ENCODE measurements at regions not wholly inside any gene's neighbourhood (a gene's known extent, or its start where the extent isn't known, plus 50 kb on each side); places are given as distances from the start of the nearest gene placed in this dataset.
A peak's percentile ranks its signal among the peaks of the same experiment; 100 is the strongest.

DNA sequence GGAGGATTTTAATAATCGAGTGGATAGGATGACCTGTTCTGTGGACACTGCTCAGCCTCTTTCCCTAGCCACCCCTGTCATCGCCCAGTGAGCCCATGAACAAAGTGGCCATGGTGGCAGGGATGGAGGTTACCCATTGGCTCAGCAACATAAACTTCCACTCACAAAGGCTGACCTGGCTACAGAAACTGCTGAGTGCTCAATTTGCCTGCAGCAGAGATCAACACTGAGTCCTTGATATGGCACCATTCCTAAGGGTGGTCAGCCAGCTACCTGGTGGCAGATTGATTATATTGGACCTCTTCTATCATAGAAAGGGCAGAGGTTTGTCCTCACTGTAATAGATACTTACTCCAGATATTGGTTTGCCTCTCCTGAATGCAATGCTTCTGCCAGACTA, 465.4 kb upstream of the FBXO33 start:
- Histone ChIP-seq H3K36me3 (ENCODE audit: control insufficient read depth, low read depth, low read length) (no peaks in the 10 kb centered on the region), H3K9me3 (ENCODE audit: control insufficient read depth, low read depth, low read length) (peaks cover 3% of the 10 kb centered on the region), H3K27ac (ENCODE audit: low read length) (no peak overlapping the region), H3K4me3 (ENCODE audit: low read length) (no peak overlapping the region), H3K27me3 (ENCODE audit: control insufficient read depth, insufficient read depth, low read length) (no peaks in the 10 kb centered on the region), H3K9ac (ENCODE audit: low read length) (no peak overlapping the region), H3K4me1 (ENCODE audit: control insufficient read depth, low read depth, low read length) (no peaks in the 10 kb centered on the region)

- no peaks in the 10 kb centered on the region for H3K4me1 ChIP-seq (ENCODE audit: control insufficient read depth, low read depth, low read length)
Observed at GRCh38 chr14:39890026-39890425, 457.8 kb upstream of the FBXO33 start.

GRCh38 chr14:39884091-39884490, 451.9 kb upstream of the FBXO33 start:
- no peaks in the 10 kb centered on the region for H3K27me3 ChIP-seq (ENCODE audit: control insufficient read depth, insufficient read depth, low read length)
- H3K36me3 ChIP-seq (ENCODE audit: control insufficient read depth, low read depth, low read length), result no peaks in the 10 kb centered on the region
- no peak overlapping the region for H3K9ac ChIP-seq (ENCODE audit: low read length)
- H3K4me3 ChIP-seq (ENCODE audit: low read length), result no peak overlapping the region
- no peak overlapping the region for H3K27ac ChIP-seq (ENCODE audit: low read length)
- no peaks in the 10 kb centered on the region for H3K9me3 ChIP-seq (ENCODE audit: control insufficient read depth, low read depth, low read length)
- H3K4me1 ChIP-seq (ENCODE audit: control insufficient read depth, low read depth, low read length), result peaks cover 11% of the 10 kb centered on the region

More at GRCh38 chr14:39890026-39890425, 457.8 kb upstream of the FBXO33 start:
- H3K9ac ChIP-seq (ENCODE audit: low read length), result no peak overlapping the region
- no peak overlapping the region for H3K4me3 ChIP-seq (ENCODE audit: low read length)
- no peaks in the 10 kb centered on the region for H3K9me3 ChIP-seq (ENCODE audit: control insufficient read depth, low read depth, low read length)
- no peaks in the 10 kb centered on the region for H3K27me3 ChIP-seq (ENCODE audit: control insufficient read depth, insufficient read depth, low read length)
- no peaks in the 10 kb centered on the region for H3K36me3 ChIP-seq (ENCODE audit: control insufficient read depth, low read depth, low read length)
- H3K27ac ChIP-seq (ENCODE audit: low read length), result no peak overlapping the region

DNA sequence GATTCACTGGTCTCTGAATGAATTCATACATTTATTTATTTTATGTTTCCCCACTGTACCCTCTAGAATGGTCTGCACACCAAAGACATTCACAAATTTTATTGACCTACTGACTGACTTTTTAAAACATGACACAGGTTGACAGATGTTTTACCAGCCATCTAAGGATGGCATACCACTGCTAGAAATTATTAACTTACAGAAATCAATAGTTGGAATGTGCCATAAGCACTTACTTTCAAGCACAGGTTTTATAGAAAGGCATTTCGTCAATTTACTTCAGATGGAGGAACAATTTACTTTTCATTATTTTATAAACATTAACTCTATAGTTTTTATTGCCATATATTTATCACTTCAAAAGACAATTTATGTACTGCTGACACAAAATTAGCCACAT, 448.7 kb upstream of the FBXO33 start:
- H3K9me3 ChIP-seq (ENCODE audit: control insufficient read depth, low read depth, low read length), result no peaks in the 10 kb centered on the region
- peaks cover 24% of the 10 kb centered on the region for H3K4me1 ChIP-seq (ENCODE audit: control insufficient read depth, low read depth, low read length)
- H3K27ac ChIP-seq (ENCODE audit: low read length), result no peak overlapping the region
- no peaks in the 10 kb centered on the region for H3K36me3 ChIP-seq (ENCODE audit: control insufficient read depth, low read depth, low read length)
- H3K4me3 ChIP-seq (ENCODE audit: low read length), result no peak overlapping the region
- H3K9ac ChIP-seq (ENCODE audit: low read length), result no peak overlapping the region
- H3K27me3 ChIP-seq (ENCODE audit: control insufficient read depth, insufficient read depth, low read length), result no peaks in the 10 kb centered on the region

- Histone ChIP-seq H3K9me3 (ENCODE audit: control insufficient read depth, low read depth, low read length) (no peaks in the 10 kb centered on the region), H3K27me3 (ENCODE audit: control insufficient read depth, insufficient read depth, low read length) (no peaks in the 10 kb centered on the region), H3K36me3 (ENCODE audit: control insufficient read depth, low read depth, low read length) (no peaks in the 10 kb centered on the region), H3K9ac (ENCODE audit: low read length) (no peak overlapping the region), H3K27ac (ENCODE audit: low read length) (no peak overlapping the region), H3K4me3 (ENCODE audit: low read length) (no peak overlapping the region), H3K4me1 (ENCODE audit: control insufficient read depth, low read depth, low read length) (peaks cover 24% of the 10 kb centered on the region)
Observed at GRCh38 chr14:39880106-39880695, 448.0 kb upstream of the FBXO33 start.

- H3K9ac ChIP-seq (ENCODE audit: low read length), result no peak overlapping the region
- H3K36me3 ChIP-seq (ENCODE audit: control insufficient read depth, low read depth, low read length), result no peaks in the 10 kb centered on the region
- no peaks in the 10 kb centered on the region for H3K9me3 ChIP-seq (ENCODE audit: control insufficient read depth, low read depth, low read length)
- H3K27ac ChIP-seq (ENCODE audit: low read length), result no peak overlapping the region
- peaks cover 24% of the 10 kb centered on the region for H3K4me1 ChIP-seq (ENCODE audit: control insufficient read depth, low read depth, low read length)
- H3K27me3 ChIP-seq (ENCODE audit: control insufficient read depth, insufficient read depth, low read length), result no peaks in the 10 kb centered on the region
- no peak overlapping the region for H3K4me3 ChIP-seq (ENCODE audit: low read length)
Observed at GRCh38 chr14:39877577-39878190, 445.5 kb upstream of the FBXO33 start.

DNA sequence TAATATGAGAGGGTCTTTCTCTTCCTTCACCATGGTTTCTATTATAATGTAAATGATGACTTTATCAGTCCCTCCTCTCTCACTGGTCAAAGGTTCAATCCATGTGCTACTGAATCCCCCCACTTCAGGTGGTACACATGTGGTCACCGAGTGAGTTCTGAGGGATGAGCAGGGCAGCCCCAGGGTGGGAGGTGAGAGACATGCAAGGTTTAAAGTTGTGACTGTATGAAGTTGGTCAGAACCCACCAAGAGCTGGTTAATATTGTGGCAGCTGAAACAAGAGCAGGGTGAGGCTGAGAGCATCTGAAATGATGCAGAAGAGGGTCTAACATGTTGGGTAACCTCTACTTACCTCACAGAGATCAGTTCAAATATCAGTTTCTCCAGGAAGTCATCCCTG, 444.7 kb upstream of the FBXO33 start:
- Histone ChIP-seq H3K4me1 (ENCODE audit: control insufficient read depth, low read depth, low read length) (peaks cover 24% of the 10 kb centered on the region), H3K27ac (ENCODE audit: low read length) (no peak overlapping the region), H3K9ac (ENCODE audit: low read length) (no peak overlapping the region), H3K9me3 (ENCODE audit: control insufficient read depth, low read depth, low read length) (no peaks in the 10 kb centered on the region), H3K4me3 (ENCODE audit: low read length) (no peak overlapping the region), H3K36me3 (ENCODE audit: control insufficient read depth, low read depth, low read length) (no peaks in the 10 kb centered on the region), H3K27me3 (ENCODE audit: control insufficient read depth, insufficient read depth, low read length) (no peaks in the 10 kb centered on the region)

DNA sequence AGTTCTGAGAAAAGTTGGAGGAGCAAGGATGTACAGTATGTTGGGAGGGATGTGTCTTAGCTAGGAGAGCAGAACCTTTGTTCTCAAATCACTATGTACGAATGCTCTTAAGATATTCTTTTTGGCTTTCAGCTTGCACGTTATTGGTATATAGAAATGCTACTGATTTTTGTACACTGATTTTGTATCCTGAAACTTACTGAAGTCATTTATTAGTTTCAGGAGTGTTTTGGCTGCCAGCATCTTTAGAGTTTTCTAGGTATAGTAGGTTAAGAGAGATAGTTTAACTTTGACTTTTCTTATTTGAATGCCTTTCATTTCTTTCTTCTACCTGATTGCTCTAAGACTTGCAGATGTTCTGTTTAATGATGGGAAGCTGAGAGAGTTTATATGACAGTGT, 442.8 kb upstream of the FBXO33 start:
- Histone ChIP-seq H3K9ac (ENCODE audit: low read length) (no peak overlapping the region), H3K4me3 (ENCODE audit: low read length) (no peak overlapping the region), H3K4me1 (ENCODE audit: control insufficient read depth, low read depth, low read length) (peaks cover 16% of the 10 kb centered on the region), H3K27me3 (ENCODE audit: control insufficient read depth, insufficient read depth, low read length) (no peaks in the 10 kb centered on the region), H3K36me3 (ENCODE audit: control insufficient read depth, low read depth, low read length) (no peaks in the 10 kb centered on the region), H3K27ac (ENCODE audit: low read length) (no peak overlapping the region), H3K9me3 (ENCODE audit: control insufficient read depth, low read depth, low read length) (no peaks in the 10 kb centered on the region)

- Histone ChIP-seq H3K4me3 (ENCODE audit: low read length) (no peak overlapping the region), H3K27me3 (ENCODE audit: control insufficient read depth, insufficient read depth, low read length) (no peaks in the 10 kb centered on the region), H3K9ac (ENCODE audit: low read length) (no peak overlapping the region), H3K36me3 (ENCODE audit: control insufficient read depth, low read depth, low read length) (no peaks in the 10 kb centered on the region), H3K9me3 (ENCODE audit: control insufficient read depth, low read depth, low read length) (no peaks in the 10 kb centered on the region), H3K4me1 (ENCODE audit: control insufficient read depth, low read depth, low read length) (peaks cover 13% of the 10 kb centered on the region), H3K27ac (ENCODE audit: low read length) (no peak overlapping the region)
Observed at GRCh38 chr14:39873791-39874190, 441.6 kb upstream of the FBXO33 start.

- peaks cover 12% of the 10 kb centered on the region for H3K4me1 ChIP-seq (ENCODE audit: control insufficient read depth, low read depth, low read length)
- no peak overlapping the region for H3K27ac ChIP-seq (ENCODE audit: low read length)
- H3K4me3 ChIP-seq (ENCODE audit: low read length), result no peak overlapping the region
- H3K27me3 ChIP-seq (ENCODE audit: control insufficient read depth, insufficient read depth, low read length), result no peaks in the 10 kb centered on the region
- no peaks in the 10 kb centered on the region for H3K9me3 ChIP-seq (ENCODE audit: control insufficient read depth, low read depth, low read length)
- H3K36me3 ChIP-seq (ENCODE audit: control insufficient read depth, low read depth, low read length), result no peaks in the 10 kb centered on the region
- no peak overlapping the region for H3K9ac ChIP-seq (ENCODE audit: low read length)
Observed at GRCh38 chr14:39868949-39869348, 436.7 kb upstream of the FBXO33 start.

DNA sequence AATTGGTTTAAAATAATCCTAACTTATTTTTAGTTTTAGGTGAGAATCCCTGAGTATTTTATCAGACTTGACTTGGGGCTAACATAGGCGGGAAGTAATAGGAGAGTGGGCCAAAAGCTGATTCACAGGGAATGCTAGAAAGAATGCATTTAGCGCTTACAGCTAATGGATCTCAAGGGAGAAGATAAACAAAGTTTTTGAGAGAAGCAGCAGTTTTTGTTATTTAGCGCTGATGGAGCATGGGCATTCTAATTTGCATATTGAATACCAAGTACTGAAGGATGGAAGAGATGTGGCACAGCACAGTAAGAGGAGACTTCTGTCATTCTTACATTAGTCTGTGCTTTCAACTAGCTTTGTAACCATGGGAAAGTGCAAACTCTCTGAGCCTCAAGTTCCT, 436.0 kb upstream of the FBXO33 start:
- H3K4me1 ChIP-seq (ENCODE audit: control insufficient read depth, low read depth, low read length), result peaks cover 12% of the 10 kb centered on the region
- no peaks in the 10 kb centered on the region for H3K36me3 ChIP-seq (ENCODE audit: control insufficient read depth, low read depth, low read length)
- H3K27me3 ChIP-seq (ENCODE audit: control insufficient read depth, insufficient read depth, low read length), result no peaks in the 10 kb centered on the region
- H3K9me3 ChIP-seq (ENCODE audit: control insufficient read depth, low read depth, low read length), result no peaks in the 10 kb centered on the region
- H3K4me3 ChIP-seq (ENCODE audit: low read length), result peak overlapping the region; percentile 13
- no peak overlapping the region for H3K27ac ChIP-seq (ENCODE audit: low read length)
- no peak overlapping the region for H3K9ac ChIP-seq (ENCODE audit: low read length)

GRCh38 chr14:39863441-39863840, 431.2 kb upstream of the FBXO33 start:
- Histone ChIP-seq H3K4me3 (ENCODE audit: low read length) (no peak overlapping the region), H3K36me3 (ENCODE audit: control insufficient read depth, low read depth, low read length) (no peaks in the 10 kb centered on the region), H3K27me3 (ENCODE audit: control insufficient read depth, insufficient read depth, low read length) (no peaks in the 10 kb centered on the region), H3K27ac (ENCODE audit: low read length) (no peak overlapping the region), H3K9me3 (ENCODE audit: control insufficient read depth, low read depth, low read length) (no peaks in the 10 kb centered on the region), H3K4me1 (ENCODE audit: control insufficient read depth, low read depth, low read length) (peaks cover 8% of the 10 kb centered on the region), H3K9ac (ENCODE audit: low read length) (no peak overlapping the region)
